Liver (tissue), 8 donors: ENCODE measurements at regions not wholly inside any gene's neighbourhood (a gene's known extent, or its start where the extent isn't known, plus 50 kb on each side); places are given as distances from the start of the nearest gene placed in this dataset.

Experiments used
- DNase-seq: peaks from one replicate; pipeline ENCODE4 v3.0.0-alpha.2; 2017; ENCODE audit warnings: low spot score
- H3K27ac ChIP-seq, 2 donors: one replicate each; pipeline ENCODE4 v1.7.0; 2013; ENCODE audit warnings: inconsistent platforms in 2 of 2, low read length in 2 of 2, control low read depth in 1 of 2, low read depth in 1 of 2, mild to moderate bottlenecking in 1 of 2
- H3K27me3 ChIP-seq, 4 donors: one replicate each; pipeline versions ENCODE4 v1.6.1 to v1.7.0; 2013; ENCODE audit warnings: low read length in 3 of 4, inconsistent platforms in 1 of 4, mild to moderate bottlenecking in 1 of 4, moderate library complexity in 1 of 4; ENCODE audit not compliant: control insufficient read depth in 4 of 4, insufficient read depth in 4 of 4
- H3K36me3 ChIP-seq, 4 donors: one replicate each; pipeline versions ENCODE4 v1.6.1 to v1.7.0; 2013; ENCODE audit warnings: low read length in 3 of 4, mild to moderate bottlenecking in 3 of 4, low read depth in 1 of 4, moderate library complexity in 1 of 4; ENCODE audit not compliant: control insufficient read depth in 4 of 4, insufficient read depth in 3 of 4
- H3K4me1 ChIP-seq, 4 donors: one replicate each; pipeline versions ENCODE4 v1.6.1 to v1.7.0; 2013; ENCODE audit warnings: low read length in 3 of 4, mild to moderate bottlenecking in 3 of 4, moderate library complexity in 1 of 4; ENCODE audit not compliant: control insufficient read depth in 4 of 4, insufficient read depth in 4 of 4
- H3K4me3 ChIP-seq, 3 donors: one replicate each; pipeline versions ENCODE4 v1.6.1 to v1.7.0; 2013; ENCODE audit warnings: low read length in 3 of 3, control low read depth in 1 of 3, low read depth in 1 of 3, mild to moderate bottlenecking in 1 of 3
- H3K9ac ChIP-seq, 2 donors: one replicate each; pipeline ENCODE4 v1.7.0; 2013; ENCODE audit warnings: low read length in 2 of 2, mild to moderate bottlenecking in 2 of 2, moderate library complexity in 2 of 2, control low read depth in 1 of 2, low read depth in 1 of 2
- H3K9me3 ChIP-seq, 4 donors: one replicate each; pipeline versions ENCODE4 v1.6.1 to v1.7.0; 2013; ENCODE audit warnings: low read length in 3 of 4; ENCODE audit not compliant: control insufficient read depth in 4 of 4
- EGR1 ChIP-seq, 2 donors: IDR thresholded peaks; 2 replicates each; pipeline ENCODE4 v1.6.1; 2016 to 2018; ENCODE audit warnings: antibody characterized with exemption in 2 of 2, low read depth in 2 of 2
- FOXA1 ChIP-seq: IDR thresholded peaks from 2 replicates; pipeline ENCODE4 v1.6.1; 2016; ENCODE audit warnings: antibody characterized with exemption
- FOXA2 ChIP-seq: IDR thresholded peaks from 2 replicates; pipeline ENCODE4 v1.6.1; 2016; ENCODE audit warnings: antibody characterized with exemption
- GABPA ChIP-seq, 2 donors: IDR thresholded peaks in 1 of 2; conservative IDR thresholded peaks in 1 of 2; 2 replicates each; pipeline ENCODE4 v1.6.1; 2016; ENCODE audit warnings: antibody characterized with exemption in 2 of 2, mild to moderate bottlenecking in 1 of 2, moderate library complexity in 1 of 2
- HNF4A ChIP-seq, 2 donors: conservative IDR thresholded peaks; 2 replicates each; pipeline ENCODE4 v1.6.1; 2016; ENCODE audit warnings: antibody characterized with exemption in 2 of 2, mild to moderate bottlenecking in 2 of 2
- HNF4G ChIP-seq: IDR thresholded peaks from 2 replicates; pipeline ENCODE4 v1.6.1; 2016; ENCODE audit warnings: antibody characterized with exemption
- JUND ChIP-seq, 2 donors: IDR thresholded peaks; 2 replicates each; pipeline ENCODE4 v1.6.1; 2016; ENCODE audit warnings: antibody characterized with exemption in 2 of 2
- NR2F2 ChIP-seq: IDR thresholded peaks from 2 replicates; pipeline ENCODE4 v1.6.1; 2016; ENCODE audit warnings: antibody characterized with exemption
- RAD21 ChIP-seq, 2 donors: IDR thresholded peaks; 2 replicates each; pipeline ENCODE4 v1.6.1; 2016; ENCODE audit warnings: antibody characterized with exemption in 2 of 2, mild to moderate bottlenecking in 2 of 2
- RXRA ChIP-seq, 2 donors: IDR thresholded peaks; 2 replicates each; pipeline ENCODE4 v1.6.1; 2017 to 2018; ENCODE audit warnings: antibody characterized with exemption in 2 of 2, mild to moderate bottlenecking in 1 of 2
- SP1 ChIP-seq: IDR thresholded peaks from 2 replicates; pipeline ENCODE4 v1.6.1; 2018; ENCODE audit warnings: antibody characterized with exemption, mild to moderate bottlenecking
- TAF1 ChIP-seq: conservative IDR thresholded peaks from 2 replicates; pipeline ENCODE4 v1.6.1; 2016; ENCODE audit warnings: antibody characterized with exemption, mild to moderate bottlenecking
- YY1 ChIP-seq: IDR thresholded peaks from 2 replicates; pipeline ENCODE4 v1.6.1; 2016; ENCODE audit warnings: antibody characterized with exemption, mild to moderate bottlenecking
- WGBS: extraction: QIAGEN DNeasy Blood & Tissue Kit; methylation state at CpG from one replicate; pipeline ENCODE4 v1.1.7; 2013; 5-methylcytosine and 5-hydroxymethylcytosine counted together
- TF ChIP-seq, protein P1 (sequence below): IDR thresholded peaks from 2 replicates; pipeline ENCODE4 v1.6.1; 2016; ENCODE audit warnings: antibody characterized with exemption
- TF ChIP-seq, protein P2 (sequence below): IDR thresholded peaks from 2 replicates; pipeline ENCODE4 v1.6.1; 2016; ENCODE audit warnings: antibody characterized with exemption
- TF ChIP-seq, protein P3 (sequence below): IDR thresholded peaks from 2 replicates; pipeline ENCODE4 v1.6.1; 2016; ENCODE audit warnings: antibody characterized with exemption
- TF ChIP-seq, protein P4 (sequence below): IDR thresholded peaks from 2 replicates; pipeline ENCODE4 v1.6.1; 2016; ENCODE audit warnings: antibody characterized with exemption, mild to moderate bottlenecking
- TF ChIP-seq, protein P5 (sequence below): fragments of 150-350 bp; IDR thresholded peaks from 2 replicates; pipeline ENCODE4 v1.5.1; 2017; ENCODE audit warnings: improper control_type of control experiment, low read depth, low read length; ENCODE audit not compliant: missing input control
- donor health status: healthy.
- donor health status: healthy.
- donor health status: healthy.
- donor health status: healthy.
- donor health status: healthy.

DNA sequence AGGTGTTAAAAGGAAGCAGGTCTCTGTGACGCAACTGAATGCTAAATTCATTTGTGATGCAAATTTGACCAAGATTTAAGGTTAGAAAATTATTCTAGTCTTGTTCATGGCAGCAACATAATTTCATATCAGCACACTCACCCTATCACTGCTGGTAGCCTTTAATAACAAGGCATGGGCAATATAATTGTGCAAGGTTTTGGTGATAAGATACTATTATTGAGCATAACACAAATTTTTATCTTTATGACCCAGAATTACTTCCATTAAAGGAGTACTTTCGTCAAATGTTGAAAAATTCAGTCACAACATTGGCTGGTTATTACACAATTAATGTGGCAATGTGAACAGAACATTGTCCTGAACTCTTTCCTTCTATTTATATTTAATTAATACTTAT lies 96.0 kb upstream of the PAM start:
- H3K36me3 ChIP-seq, result no peaks in the 10 kb centered on the region
- no peaks in the 10 kb centered on the region for H3K9me3 ChIP-seq
- H3K4me3 ChIP-seq, result no peak overlapping the region
- H3K27me3 ChIP-seq, result peaks cover 0 to 3% (median 0%) of the 10 kb centered on the region in 4 donors
- no peaks in the 10 kb centered on the region for H3K4me1 ChIP-seq
- no peak overlapping the region for H3K9ac ChIP-seq
- DNase-seq, result no peak
- WGBS, result 66% methylated on average over 2 of the region's 2 CpGs
- no peak for TF ChIP-seq GABPA (IDR thresholded peaks at IDR 0.05 in 1 of 2, conservative IDR thresholded peaks at IDR 0.05 in 1 of 2)
- TF ChIP-seq RAD21 (IDR thresholded peaks at IDR 0.05), result no peak
- no peak for TF ChIP-seq EGR1 (IDR thresholded peaks at IDR 0.05; ENCODE audit: low read depth in 2 of 2)
- TF ChIP-seq FOXA2, result no peak
- TF ChIP-seq, protein P1, sequence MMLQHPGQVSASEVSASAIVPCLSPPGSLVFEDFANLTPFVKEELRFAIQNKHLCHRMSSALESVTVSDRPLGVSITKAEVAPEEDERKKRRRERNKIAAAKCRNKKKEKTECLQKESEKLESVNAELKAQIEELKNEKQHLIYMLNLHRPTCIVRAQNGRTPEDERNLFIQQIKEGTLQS, result no peak
- H3K27ac ChIP-seq, result no peak overlapping the region

DNA sequence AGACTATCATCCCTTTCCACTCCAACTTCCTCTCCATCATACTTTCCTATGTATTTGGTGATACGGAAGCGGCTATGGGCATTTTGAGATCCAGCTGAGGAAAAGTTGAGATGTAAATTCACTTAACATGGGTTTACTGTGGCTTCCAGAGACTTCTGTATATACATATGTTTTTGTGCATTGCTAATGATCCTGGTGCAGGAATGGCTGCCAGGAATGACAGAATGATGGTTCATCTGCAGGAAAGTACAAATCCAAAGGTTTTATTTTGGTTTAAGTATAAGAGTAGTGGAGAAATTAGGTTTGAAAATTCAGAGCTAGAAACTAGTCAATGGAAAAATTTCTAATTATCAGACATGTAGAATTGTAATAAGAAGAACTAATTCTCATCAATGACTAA lies 95.0 kb upstream of the PAM start:
- DNase-seq, result no peak
- H3K27ac ChIP-seq, result no peak overlapping the region
- TF ChIP-seq RAD21 (IDR thresholded peaks at IDR 0.05) (no peak), FOXA2 (no peak), GABPA (IDR thresholded peaks at IDR 0.05 in 1 of 2, conservative IDR thresholded peaks at IDR 0.05 in 1 of 2) (no peak), HNF4G (no peak), TAF1 (no peak), NR2F2 (no peak), SP1 (no peak), HNF4A (conservative IDR thresholded peaks at IDR 0.05) (no peak), YY1 (no peak), JUND (IDR thresholded peaks at IDR 0.05) (no peak), RXRA (IDR thresholded peaks at IDR 0.05) (no peak), EGR1 (IDR thresholded peaks at IDR 0.05; ENCODE audit: low read depth in 2 of 2) (no peak), FOXA1 (no peak)
- TF ChIP-seq, protein P2, sequence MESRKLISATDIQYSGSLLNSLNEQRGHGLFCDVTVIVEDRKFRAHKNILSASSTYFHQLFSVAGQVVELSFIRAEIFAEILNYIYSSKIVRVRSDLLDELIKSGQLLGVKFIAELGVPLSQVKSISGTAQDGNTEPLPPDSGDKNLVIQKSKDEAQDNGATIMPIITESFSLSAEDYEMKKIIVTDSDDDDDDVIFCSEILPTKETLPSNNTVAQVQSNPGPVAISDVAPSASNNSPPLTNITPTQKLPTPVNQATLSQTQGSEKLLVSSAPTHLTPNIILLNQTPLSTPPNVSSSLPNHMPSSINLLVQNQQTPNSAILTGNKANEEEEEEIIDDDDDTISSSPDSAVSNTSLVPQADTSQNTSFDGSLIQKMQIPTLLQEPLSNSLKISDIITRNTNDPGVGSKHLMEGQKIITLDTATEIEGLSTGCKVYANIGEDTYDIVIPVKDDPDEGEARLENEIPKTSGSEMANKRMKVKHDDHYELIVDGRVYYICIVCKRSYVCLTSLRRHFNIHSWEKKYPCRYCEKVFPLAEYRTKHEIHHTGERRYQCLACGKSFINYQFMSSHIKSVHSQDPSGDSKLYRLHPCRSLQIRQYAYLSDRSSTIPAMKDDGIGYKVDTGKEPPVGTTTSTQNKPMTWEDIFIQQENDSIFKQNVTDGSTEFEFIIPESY, result no peak
- TF ChIP-seq, protein P3, sequence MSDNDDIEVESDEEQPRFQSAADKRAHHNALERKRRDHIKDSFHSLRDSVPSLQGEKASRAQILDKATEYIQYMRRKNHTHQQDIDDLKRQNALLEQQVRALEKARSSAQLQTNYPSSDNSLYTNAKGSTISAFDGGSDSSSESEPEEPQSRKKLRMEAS, result no peak
- TF ChIP-seq, protein P1, result no peak
- TF ChIP-seq, protein P4, sequence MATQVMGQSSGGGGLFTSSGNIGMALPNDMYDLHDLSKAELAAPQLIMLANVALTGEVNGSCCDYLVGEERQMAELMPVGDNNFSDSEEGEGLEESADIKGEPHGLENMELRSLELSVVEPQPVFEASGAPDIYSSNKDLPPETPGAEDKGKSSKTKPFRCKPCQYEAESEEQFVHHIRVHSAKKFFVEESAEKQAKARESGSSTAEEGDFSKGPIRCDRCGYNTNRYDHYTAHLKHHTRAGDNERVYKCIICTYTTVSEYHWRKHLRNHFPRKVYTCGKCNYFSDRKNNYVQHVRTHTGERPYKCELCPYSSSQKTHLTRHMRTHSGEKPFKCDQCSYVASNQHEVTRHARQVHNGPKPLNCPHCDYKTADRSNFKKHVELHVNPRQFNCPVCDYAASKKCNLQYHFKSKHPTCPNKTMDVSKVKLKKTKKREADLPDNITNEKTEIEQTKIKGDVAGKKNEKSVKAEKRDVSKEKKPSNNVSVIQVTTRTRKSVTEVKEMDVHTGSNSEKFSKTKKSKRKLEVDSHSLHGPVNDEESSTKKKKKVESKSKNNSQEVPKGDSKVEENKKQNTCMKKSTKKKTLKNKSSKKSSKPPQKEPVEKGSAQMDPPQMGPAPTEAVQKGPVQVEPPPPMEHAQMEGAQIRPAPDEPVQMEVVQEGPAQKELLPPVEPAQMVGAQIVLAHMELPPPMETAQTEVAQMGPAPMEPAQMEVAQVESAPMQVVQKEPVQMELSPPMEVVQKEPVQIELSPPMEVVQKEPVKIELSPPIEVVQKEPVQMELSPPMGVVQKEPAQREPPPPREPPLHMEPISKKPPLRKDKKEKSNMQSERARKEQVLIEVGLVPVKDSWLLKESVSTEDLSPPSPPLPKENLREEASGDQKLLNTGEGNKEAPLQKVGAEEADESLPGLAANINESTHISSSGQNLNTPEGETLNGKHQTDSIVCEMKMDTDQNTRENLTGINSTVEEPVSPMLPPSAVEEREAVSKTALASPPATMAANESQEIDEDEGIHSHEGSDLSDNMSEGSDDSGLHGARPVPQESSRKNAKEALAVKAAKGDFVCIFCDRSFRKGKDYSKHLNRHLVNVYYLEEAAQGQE, result no peak
- TF ChIP-seq, protein P5, sequence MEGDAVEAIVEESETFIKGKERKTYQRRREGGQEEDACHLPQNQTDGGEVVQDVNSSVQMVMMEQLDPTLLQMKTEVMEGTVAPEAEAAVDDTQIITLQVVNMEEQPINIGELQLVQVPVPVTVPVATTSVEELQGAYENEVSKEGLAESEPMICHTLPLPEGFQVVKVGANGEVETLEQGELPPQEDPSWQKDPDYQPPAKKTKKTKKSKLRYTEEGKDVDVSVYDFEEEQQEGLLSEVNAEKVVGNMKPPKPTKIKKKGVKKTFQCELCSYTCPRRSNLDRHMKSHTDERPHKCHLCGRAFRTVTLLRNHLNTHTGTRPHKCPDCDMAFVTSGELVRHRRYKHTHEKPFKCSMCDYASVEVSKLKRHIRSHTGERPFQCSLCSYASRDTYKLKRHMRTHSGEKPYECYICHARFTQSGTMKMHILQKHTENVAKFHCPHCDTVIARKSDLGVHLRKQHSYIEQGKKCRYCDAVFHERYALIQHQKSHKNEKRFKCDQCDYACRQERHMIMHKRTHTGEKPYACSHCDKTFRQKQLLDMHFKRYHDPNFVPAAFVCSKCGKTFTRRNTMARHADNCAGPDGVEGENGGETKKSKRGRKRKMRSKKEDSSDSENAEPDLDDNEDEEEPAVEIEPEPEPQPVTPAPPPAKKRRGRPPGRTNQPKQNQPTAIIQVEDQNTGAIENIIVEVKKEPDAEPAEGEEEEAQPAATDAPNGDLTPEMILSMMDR, result no peak
- no peaks in the 10 kb centered on the region for H3K4me1 ChIP-seq
- WGBS, result 96% methylated on average over 2 of the region's 2 CpGs
- H3K9me3 ChIP-seq, result no peaks in the 10 kb centered on the region
- H3K4me3 ChIP-seq, result no peak overlapping the region
- no peaks in the 10 kb centered on the region for H3K36me3 ChIP-seq
- H3K27me3 ChIP-seq, result peaks cover 0 to 3% (median 0%) of the 10 kb centered on the region in 4 donors
- H3K9ac ChIP-seq, result no peak overlapping the region
